HEK293 (cell line): ENCODE measurements at regions not wholly inside any gene's neighbourhood (a gene's known extent, or its start where the extent isn't known, plus 50 kb on each side); places are given as distances from the start of the nearest gene placed in this dataset.

ENCODE experiments used
- CTCF ChIA-PET: fragments of 350-600 bp; formaldehyde crosslinking; extraction: SDS; loops from one replicate; lab custom pipeline; 2021; ENCODE audit warnings: antibody characterized with exemption; lab: Yijun Ruan, JAX
- POLR2A ChIA-PET: fragments of 300-600 bp; formaldehyde crosslinking; extraction: SDS; loops from one replicate; lab custom pipeline; 2020; ENCODE audit warnings: antibody characterized with exemption, inconsistent platforms; lab: Yijun Ruan, JAX
- H3K27ac ChIP-seq: fragments of 200-500 bp; sonication (Bioruptor generic); 2 replicates; pipeline ENCODE4 v1.5.1; 2014; ENCODE audit warnings: low read depth, low read length, control low read depth, inconsistent platforms; ENCODE audit errors: extremely low read depth
- H3K36me3 ChIP-seq, 2 experiments: fragments of 200-500 bp in 1 of 2; sonication (Bioruptor generic) in 1 of 2; 1 replicate in 1 of 2; 2 replicates in 1 of 2; pipeline ENCODE4 v1.5.1; 2014 to 2017; ENCODE audit warnings: inconsistent platforms in 2 of 2, low read length in 2 of 2; ENCODE audit not compliant: control insufficient read depth in 2 of 2, insufficient read depth in 1 of 2
- H3K4me1 ChIP-seq: fragments of 200-500 bp; sonication (Bioruptor generic); 2 replicates; pipeline ENCODE4 v1.5.1; 2014; ENCODE audit warnings: mild to moderate bottlenecking, low read length, inconsistent platforms; ENCODE audit not compliant: control insufficient read depth, insufficient read depth
- H3K4me3 ChIP-seq: 2 replicates; pipeline ENCODE4 v1.5.1; 2011; ENCODE audit warnings: low read depth, mild to moderate bottlenecking, control low read depth, low read length, moderate library complexity
- H3K9me3 ChIP-seq: fragments of 200-500 bp; sonication (Bioruptor generic); 2 replicates; pipeline ENCODE4 v1.5.1; 2014; ENCODE audit warnings: low read depth, low read length, inconsistent platforms; ENCODE audit not compliant: control insufficient read depth, insufficient read depth
- ATF2 ChIP-seq: fragments of 450-650 bp; formaldehyde crosslinking; IDR thresholded peaks from 2 replicates; pipeline ENCODE4 v1.5.1; 2016; ENCODE audit warnings: missing biosample characterization, missing genetic modification characterization, low read depth
- PATZ1 ChIP-seq: fragments of 450-650 bp; formaldehyde crosslinking; IDR thresholded peaks from 2 replicates; pipeline ENCODE4 v1.5.1; 2016; ENCODE audit warnings: missing biosample characterization, missing genetic modification characterization
- PRDM4 ChIP-seq: fragments of 450-650 bp; formaldehyde crosslinking; IDR thresholded peaks from 2 replicates; pipeline ENCODE4 v1.5.1; 2017; ENCODE audit warnings: missing biosample characterization, missing genetic modification characterization
- SP2 ChIP-seq: fragments of 450-650 bp; formaldehyde crosslinking; IDR thresholded peaks from 2 replicates; pipeline ENCODE4 v1.5.1; 2016; ENCODE audit warnings: missing biosample characterization, missing genetic modification characterization
- ZBTB20 ChIP-seq: fragments of 450-650 bp; formaldehyde crosslinking; IDR thresholded peaks from 2 replicates; pipeline ENCODE4 v1.5.1; 2016; ENCODE audit warnings: missing biosample characterization, missing genetic modification characterization
- ZBTB8A ChIP-seq: fragments of 450-650 bp; formaldehyde crosslinking; IDR thresholded peaks from 2 replicates; pipeline ENCODE4 v1.5.1; 2016; ENCODE audit warnings: missing biosample characterization, missing genetic modification characterization
- ZNF10 ChIP-seq: fragments of 450-650 bp; formaldehyde crosslinking; IDR thresholded peaks from 2 replicates; pipeline ENCODE4 v1.5.1; 2017; ENCODE audit warnings: missing biosample characterization, missing genetic modification characterization
- ZNF155 ChIP-seq: fragments of 450-650 bp; formaldehyde crosslinking; IDR thresholded peaks from 2 replicates; pipeline ENCODE4 v1.5.1; 2016; ENCODE audit warnings: missing biosample characterization, missing genetic modification characterization
- ZNF223 ChIP-seq: fragments of 450-650 bp; formaldehyde crosslinking; IDR thresholded peaks from 2 replicates; pipeline ENCODE4 v1.5.1; 2016; ENCODE audit warnings: missing biosample characterization, missing genetic modification characterization
- ZNF26 ChIP-seq: fragments of 450-650 bp; formaldehyde crosslinking; IDR thresholded peaks from 2 replicates; pipeline ENCODE4 v1.5.1; 2016; ENCODE audit warnings: missing biosample characterization, missing genetic modification characterization
- ZNF302 ChIP-seq: fragments of 450-650 bp; formaldehyde crosslinking; IDR thresholded peaks from 2 replicates; pipeline ENCODE4 v1.5.1; 2016; ENCODE audit warnings: missing biosample characterization, missing genetic modification characterization, low read depth
- ZNF510 ChIP-seq: fragments of 450-650 bp; formaldehyde crosslinking; IDR thresholded peaks from 2 replicates; pipeline ENCODE4 v1.5.1; 2018; ENCODE audit warnings: mild to moderate bottlenecking, missing genetic modification characterization, missing biosample characterization; ENCODE audit not compliant: insufficient replicate concordance
- ZNF521 ChIP-seq: fragments of 450-650 bp; formaldehyde crosslinking; IDR thresholded peaks from 2 replicates; pipeline ENCODE4 v1.5.1; 2017; ENCODE audit warnings: missing biosample characterization, mild to moderate bottlenecking, missing genetic modification characterization
- ZNF600 ChIP-seq: fragments of 450-650 bp; formaldehyde crosslinking; IDR thresholded peaks from 2 replicates; pipeline ENCODE4 v1.5.1; 2016; ENCODE audit warnings: missing biosample characterization, missing genetic modification characterization
- ZNF670 ChIP-seq: fragments of 450-650 bp; formaldehyde crosslinking; IDR thresholded peaks from 2 replicates; pipeline ENCODE4 v1.5.1; 2016; ENCODE audit warnings: missing biosample characterization, missing genetic modification characterization, low read depth
- ZNF704 ChIP-seq: fragments of 450-650 bp; formaldehyde crosslinking; IDR thresholded peaks from 2 replicates; pipeline ENCODE4 v1.5.1; 2016; ENCODE audit warnings: missing biosample characterization, missing genetic modification characterization
- ZNF707 ChIP-seq: fragments of 450-650 bp; formaldehyde crosslinking; IDR thresholded peaks from 2 replicates; pipeline ENCODE4 v1.5.1; 2016; ENCODE audit warnings: missing biosample characterization, missing genetic modification characterization

GRCh38 chr5:23649594-23649993 lies 142.2 kb downstream of the PRDM9 start:
- POLR2A ChIA-PET: no interaction called here
- CTCF ChIA-PET: interaction anchor here (0.7 kb wide), 1 partner anchor 318 kb away, joined by 3 read pairs; no protein-coding TSS in a partner anchor
- TF ChIP-seq ZNF670 (tag by site-specific recombination) (no peak), ATF2 (peak; percentile 72; the same call in 1 of the 2 replicates)
- no peak overlapping the region for H3K4me3 ChIP-seq
- no peaks in the 10 kb centered on the region for H3K9me3 ChIP-seq
- no peaks in the 10 kb centered on the region for H3K36me3 ChIP-seq
- H3K27ac ChIP-seq: no peak overlapping the region
- H3K4me1 ChIP-seq: no peaks in the 10 kb centered on the region

- no peaks in the 10 kb centered on the region for H3K4me1 ChIP-seq
- ChIA-PET POLR2A (no interaction called here), CTCF (no interaction called here)
- H3K27ac ChIP-seq: no peak overlapping the region
- H3K9me3 ChIP-seq: no peaks in the 10 kb centered on the region; the same call in 1 of the 2 replicates
- no peak overlapping the region for H3K4me3 ChIP-seq
- no peak for TF ChIP-seq ZNF155 (tag by site-specific recombination)
- TF ChIP-seq, all 188 proteins: peak for 0
- H3K36me3 ChIP-seq: no peaks in the 10 kb centered on the region
These were observed 148.3 kb downstream of the PRDM9 start for GRCh38 chr5:23655674-23656073.

GRCh38 chr5:23675456-23675855 lies 168.0 kb downstream of the PRDM9 start:
- no peaks in the 10 kb centered on the region for H3K4me1 ChIP-seq
- H3K36me3 ChIP-seq: no peaks in the 10 kb centered on the region
- ChIA-PET POLR2A (no interaction called here), CTCF (no interaction called here)
- no peak overlapping the region for H3K27ac ChIP-seq
- H3K4me3 ChIP-seq: no peak overlapping the region
- TF ChIP-seq ZNF707 (tag by site-specific recombination) (no peak), PATZ1 (tag by site-specific recombination) (no peak), SP2 (tag by site-specific recombination) (no peak), ZNF600 (no peak), ZNF521 (no peak), ZBTB8A (no peak), ZNF26 (tag by site-specific recombination) (no peak), ZNF704 (tag by site-specific recombination) (no peak), ZBTB20 (tag by site-specific recombination) (no peak), ZNF510 (tag by site-specific recombination) (no peak), PRDM4 (tag by site-specific recombination) (no peak), ZNF302 (tag by site-specific recombination) (no peak), ZNF10 (tag by site-specific recombination) (no peak), ZNF155 (tag by site-specific recombination) (no peak), ZNF223 (tag by site-specific recombination) (no peak)
- H3K9me3 ChIP-seq: no peaks in the 10 kb centered on the region
